Neural cell (in vitro differentiated cells): ENCODE measurements at regions not wholly inside any gene's neighbourhood (a gene's known extent, or its start where the extent isn't known, plus 50 kb on each side); places are given as distances from the start of the nearest gene placed in this dataset.

Experiments used
- CTCF ChIP-seq: fragments of 450-650 bp; IDR thresholded peaks from 2 replicates; pipeline ENCODE4 v1.5.1; 2014; ENCODE audit warnings: antibody characterized with exemption, mild to moderate bottlenecking, moderate library complexity; ENCODE audit not compliant: poor library complexity, severe bottlenecking
- EP300 ChIP-seq: fragments of 450-650 bp; conservative IDR thresholded peaks from 2 replicates; pipeline ENCODE4 v1.6.1; 2014; ENCODE audit warnings: antibody characterized with exemption, mild to moderate bottlenecking, moderate library complexity; ENCODE audit not compliant: poor library complexity, severe bottlenecking
- EZH2 ChIP-seq: fragments of 200-600, 300-800 bp; shearing (Covaris generic), sonication (generic); IDR thresholded peaks from 2 replicates; pipeline ENCODE4 v1.6.1; 2014; ENCODE audit warnings: antibody characterized with exemption, low read length, borderline replicate concordance, mild to moderate bottlenecking; ENCODE audit not compliant: insufficient read depth, poor library complexity, severe bottlenecking
- MXI1 ChIP-seq: fragments of 450-650 bp; conservative IDR thresholded peaks from 2 replicates; pipeline ENCODE4 v1.6.1; 2014; ENCODE audit warnings: antibody characterized with exemption, mild to moderate bottlenecking; ENCODE audit not compliant: poor library complexity, severe bottlenecking
- POLR2AphosphoS5 ChIP-seq: IDR thresholded peaks from 2 replicates; pipeline ENCODE4 v1.6.1; 2012
- RAD21 ChIP-seq: fragments of 450-650 bp; conservative IDR thresholded peaks from 2 replicates; pipeline ENCODE4 v1.6.1; 2014; ENCODE audit warnings: antibody characterized with exemption, mild to moderate bottlenecking, moderate library complexity
- REST ChIP-seq: IDR thresholded peaks from 2 replicates; pipeline ENCODE4 v1.6.1; 2012; ENCODE audit warnings: borderline replicate concordance
- TAF1 ChIP-seq: IDR thresholded peaks from 2 replicates; pipeline ENCODE4 v1.6.1; 2012; ENCODE audit warnings: low read depth

GRCh38 chr6:145400508-145400907, 334.8 kb downstream of the EPM2A start:
- TF ChIP-seq CTCF (no peak), EP300 (no peak), POLR2AphosphoS5 (no peak), EZH2 (no peak), MXI1 (no peak), REST (no peak), TAF1 (no peak), RAD21 (no peak)
